GM18498 (cell line): ENCODE measurements at regions not wholly inside any gene's neighbourhood (a gene's known extent, or its start where the extent isn't known, plus 50 kb on each side); places are given as distances from the start of the nearest gene placed in this dataset.
A peak's percentile ranks its signal among the peaks of the same experiment; 100 is the strongest.
"Not testable (repeated sequence)": the region's sequence is repeated elsewhere in the genome, so short reads cannot be mapped to it uniquely, and the experiment has no call there.

Experiments
- ATAC-seq: cut with Tn5 transposase; IDR thresholded peaks from one replicate; pipeline ENCODE4 v1.9.1; 2021; ENCODE audit warnings: mild to moderate bottlenecking, moderate library complexity; ENCODE audit not compliant: unreplicated experiment

- ATAC-seq = no peak
These were observed 106.3 kb upstream of the FOXA2 start for GRCh38 chr20:22690616-22691179.

GRCh38 chr20:22691369-22692118 lies 107.2 kb upstream of the FOXA2 start:
- peak; percentile 94 for ATAC-seq

- ATAC-seq = no peak
These were observed 107.7 kb upstream of the FOXA2 start for GRCh38 chr20:22692119-22692475.

- not testable (repeated sequence) for ATAC-seq
These were observed 108.2 kb upstream of the FOXA2 start for GRCh38 chr20:22692620-22693019.

GRCh38 chr20:22696759-22697158 lies 112.4 kb upstream of the FOXA2 start:
- ATAC-seq = no peak

- ATAC-seq = no peak
These were observed 114.0 kb upstream of the FOXA2 start for GRCh38 chr20:22698259-22698842.

- ATAC-seq = no peak
These were observed 115.0 kb upstream of the FOXA2 start for GRCh38 chr20:22699396-22699795.

- ATAC-seq = no peak
These were observed 116.0 kb upstream of the FOXA2 start for GRCh38 chr20:22700367-22700766.

- no peak for ATAC-seq
These were observed 117.4 kb upstream of the FOXA2 start for GRCh38 chr20:22701679-22702308.

GRCh38 chr20:22703843-22704242 lies 119.5 kb upstream of the FOXA2 start:
- ATAC-seq = no peak

GRCh38 chr20:22711971-22712755 lies 127.8 kb upstream of the FOXA2 start:
- ATAC-seq = no peak

GRCh38 chr20:22716821-22717351 lies 132.5 kb upstream of the FOXA2 start:
- no peak for ATAC-seq

- ATAC-seq = no peak
These were observed 133.1 kb upstream of the FOXA2 start for GRCh38 chr20:22717466-22717865.

- no peak for ATAC-seq
These were observed 134.8 kb upstream of the FOXA2 start for GRCh38 chr20:22719167-22719591.

- no peak for ATAC-seq
These were observed 135.8 kb upstream of the FOXA2 start for GRCh38 chr20:22720206-22720605.

- no peak for ATAC-seq
These were observed 138.4 kb upstream of the FOXA2 start for GRCh38 chr20:22722811-22723210.

- no peak for ATAC-seq
These were observed 139.3 kb upstream of the FOXA2 start for GRCh38 chr20:22723659-22724058.

GRCh38 chr20:22728146-22728745 lies 143.9 kb upstream of the FOXA2 start:
- ATAC-seq = no peak

- ATAC-seq = no peak
These were observed 144.8 kb upstream of the FOXA2 start for GRCh38 chr20:22729180-22729579.

GRCh38 chr20:22729616-22730236 lies 145.4 kb upstream of the FOXA2 start:
- no peak for ATAC-seq
